Nucleus accumbens (tissue), 56 donors: ENCODE measurements at regions not wholly inside any gene's neighbourhood (a gene's known extent, or its start where the extent isn't known, plus 50 kb on each side); places are given as distances from the start of the nearest gene placed in this dataset.

ENCODE experiments used
- DNase-seq, 56 donors: peaks; one replicate each; lab custom pipeline; 2025; lab: John Stamatoyannopoulos, UW

GRCh38 chr7:155212301-155213015, 85.2 kb upstream of the INSIG1 start:
- DNase-seq, result no peak

- DNase-seq, result no peak
Measured at GRCh38 chr7:155213385-155213784, 84.3 kb upstream of the INSIG1 start.

GRCh38 chr7:155213955-155214740, 83.5 kb upstream of the INSIG1 start:
- DNase-seq, result no peak

GRCh38 chr7:155215576-155216325, 81.9 kb upstream of the INSIG1 start:
- no peak for DNase-seq

GRCh38 chr7:155216475-155217272, 81.0 kb upstream of the INSIG1 start:
- DNase-seq, result no peak

GRCh38 chr7:155217634-155218033, 80.0 kb upstream of the INSIG1 start:
- no peak for DNase-seq

- DNase-seq, result no peak
Measured at GRCh38 chr7:155218276-155219153, 79.2 kb upstream of the INSIG1 start.

- no peak for DNase-seq
Measured at GRCh38 chr7:155219154-155219531, 78.5 kb upstream of the INSIG1 start.

- DNase-seq, result no peak
Measured at GRCh38 chr7:155219947-155220769, 77.5 kb upstream of the INSIG1 start.

GRCh38 chr7:155220903-155221302, 76.8 kb upstream of the INSIG1 start:
- no peak for DNase-seq

GRCh38 chr7:155221547-155221946, 76.1 kb upstream of the INSIG1 start:
- DNase-seq, result no peak

GRCh38 chr7:155222061-155222460, 75.6 kb upstream of the INSIG1 start:
- DNase-seq, result no peak

- DNase-seq, result no peak
Measured at GRCh38 chr7:155222573-155222972, 75.1 kb upstream of the INSIG1 start.

- DNase-seq, result no peak
Measured at GRCh38 chr7:155223021-155223420, 74.7 kb upstream of the INSIG1 start.

GRCh38 chr7:155223503-155223902, 74.2 kb upstream of the INSIG1 start:
- no peak for DNase-seq

- no peak for DNase-seq
Measured at GRCh38 chr7:155224116-155224811, 73.4 kb upstream of the INSIG1 start.

GRCh38 chr7:155225095-155225494, 72.6 kb upstream of the INSIG1 start:
- no peak for DNase-seq

- no peak for DNase-seq
Measured at GRCh38 chr7:155225516-155225915, 72.2 kb upstream of the INSIG1 start.
